HG02885 (cell line): ENCODE measurements at regions not wholly inside any gene's neighbourhood (a gene's known extent, or its start where the extent isn't known, plus 50 kb on each side); places are given as distances from the start of the nearest gene placed in this dataset.

Source experiments
- ATAC-seq: cut with Tn5 transposase; IDR thresholded peaks from one replicate; pipeline ENCODE4 v1.9.1; 2021; ENCODE audit warnings: mild to moderate bottlenecking; ENCODE audit not compliant: unreplicated experiment, poor library complexity

GRCh38 chr15:100780208-100780800 is 99.3 kb upstream of the ALDH1A3 start:
- no peak for ATAC-seq

DNA sequence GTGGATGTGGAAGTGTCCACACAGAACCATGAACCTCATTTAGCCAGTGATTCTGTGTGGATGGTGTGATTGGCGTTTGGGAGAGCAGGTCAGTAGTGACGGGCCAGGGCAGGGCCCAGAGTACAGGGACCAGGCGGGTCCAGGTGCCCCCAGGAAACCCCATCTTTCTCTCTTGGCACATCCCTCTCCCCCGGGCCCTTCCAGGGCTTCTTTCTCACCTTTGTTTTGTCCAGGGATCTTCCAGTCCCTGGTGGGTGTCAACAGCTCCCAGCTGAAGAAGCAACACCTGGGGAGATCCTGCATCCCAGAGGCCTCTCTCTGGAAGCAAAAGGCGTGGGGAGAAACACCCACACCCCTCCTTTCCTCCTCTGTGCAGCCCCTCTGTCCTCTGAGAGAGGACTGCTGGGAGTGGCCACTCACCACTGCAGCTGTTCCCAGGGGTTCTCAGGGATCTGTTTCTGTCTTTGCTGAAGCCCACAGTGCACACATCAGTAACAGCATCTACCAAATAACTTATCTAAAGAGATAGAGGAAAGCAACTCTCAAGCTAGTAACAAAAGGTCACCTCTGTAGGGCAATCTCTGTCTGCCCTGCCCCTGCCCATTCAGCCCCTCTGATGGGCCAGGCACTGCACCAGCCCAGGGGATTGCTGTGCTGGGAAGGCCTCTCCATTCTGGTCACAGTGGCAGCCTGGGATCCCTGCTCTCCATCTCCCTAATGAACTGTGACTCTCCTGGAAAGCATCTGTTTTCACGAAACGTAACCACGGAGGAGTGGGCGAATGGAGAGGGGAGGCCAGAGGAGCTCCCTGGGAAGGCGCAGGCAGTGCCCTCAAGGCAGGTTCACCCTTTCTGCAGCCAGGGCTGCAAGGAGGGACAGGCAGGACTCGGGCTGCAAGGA is 98.3 kb upstream of the ALDH1A3 start:
- no peak for ATAC-seq

DNA sequence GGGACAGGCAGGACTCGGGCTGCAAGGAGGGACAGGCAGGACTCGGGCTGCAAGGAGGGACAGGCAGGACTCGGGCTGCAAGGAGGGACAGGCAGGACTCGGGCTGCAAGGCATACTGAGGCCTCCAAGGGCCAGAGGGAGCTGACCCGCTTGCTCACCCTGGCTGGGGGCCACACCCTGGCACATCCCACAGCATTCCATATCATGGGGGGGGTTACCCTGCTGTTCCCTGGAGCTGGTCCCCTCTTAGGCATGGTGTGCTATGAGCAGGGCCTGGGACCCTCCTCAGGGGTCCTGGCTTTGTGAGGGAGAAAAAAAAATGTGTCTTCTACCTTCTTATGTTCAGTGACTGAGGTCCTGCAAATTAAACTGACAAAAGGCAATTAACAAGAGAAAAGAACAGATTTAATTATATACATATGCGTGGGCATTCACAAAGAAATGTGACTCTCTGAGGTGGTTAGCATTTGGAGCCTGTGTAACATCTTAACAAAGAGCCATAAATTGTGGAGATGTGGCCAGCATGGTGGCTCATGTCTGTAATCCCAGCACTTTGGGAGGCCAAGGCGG is 97.6 kb upstream of the ALDH1A3 start:
- no peak for ATAC-seq

DNA sequence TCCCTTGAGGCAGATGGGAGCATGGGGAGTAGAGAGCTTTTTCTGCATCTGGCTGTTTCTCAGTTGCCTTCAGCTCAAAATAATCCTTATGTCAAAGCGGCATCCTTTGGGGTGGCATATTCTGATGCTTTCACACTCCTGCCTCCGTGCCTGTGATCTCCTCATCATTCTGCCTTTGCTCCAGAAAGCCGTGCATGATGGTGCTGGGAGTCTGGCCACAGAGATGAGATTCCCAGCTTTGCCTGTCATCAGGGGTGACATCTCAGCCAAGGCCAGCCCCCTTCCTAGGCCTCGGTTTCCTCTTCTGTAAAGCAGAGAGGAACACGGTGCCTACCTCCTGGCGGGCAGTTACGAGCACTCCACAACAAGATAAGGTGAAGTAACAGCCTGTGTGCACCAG is 96.3 kb upstream of the ALDH1A3 start:
- ATAC-seq, result no peak

DNA sequence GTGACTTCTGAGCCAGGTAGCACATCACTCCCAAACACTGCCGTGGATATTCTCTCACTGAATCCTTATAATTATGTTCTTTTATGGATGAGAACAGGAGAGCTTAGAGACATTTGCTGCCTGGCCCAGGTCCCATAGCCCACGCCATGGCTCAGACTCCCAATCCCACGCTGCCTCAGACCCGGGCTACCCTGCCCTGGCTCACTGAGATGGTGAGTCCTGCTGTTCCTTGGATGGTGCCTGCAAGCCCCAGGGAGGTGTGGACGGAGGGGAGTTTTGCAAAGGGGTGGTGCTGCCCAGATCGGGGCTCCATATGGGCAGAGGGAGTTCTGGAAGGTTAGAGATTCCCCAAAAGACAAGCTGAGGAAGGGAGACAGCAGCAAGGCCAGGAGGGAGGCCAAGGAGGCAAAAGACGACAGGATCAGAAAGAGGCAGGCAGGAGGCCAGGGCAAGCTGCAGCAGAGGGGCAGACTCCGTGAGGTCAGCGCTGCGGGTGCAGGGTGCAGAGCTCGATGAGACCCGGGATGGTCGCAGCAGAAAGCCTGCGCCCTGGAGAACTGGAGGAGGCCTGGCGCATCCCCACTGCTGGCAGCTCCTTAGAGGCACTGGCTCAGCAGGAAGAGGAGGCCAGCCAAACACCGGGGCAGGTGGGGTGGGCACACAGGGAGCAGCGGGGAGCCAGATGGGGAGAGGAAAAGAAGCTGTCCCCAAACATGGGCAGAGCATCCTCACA is 95.7 kb upstream of the ALDH1A3 start:
- no peak for ATAC-seq

DNA sequence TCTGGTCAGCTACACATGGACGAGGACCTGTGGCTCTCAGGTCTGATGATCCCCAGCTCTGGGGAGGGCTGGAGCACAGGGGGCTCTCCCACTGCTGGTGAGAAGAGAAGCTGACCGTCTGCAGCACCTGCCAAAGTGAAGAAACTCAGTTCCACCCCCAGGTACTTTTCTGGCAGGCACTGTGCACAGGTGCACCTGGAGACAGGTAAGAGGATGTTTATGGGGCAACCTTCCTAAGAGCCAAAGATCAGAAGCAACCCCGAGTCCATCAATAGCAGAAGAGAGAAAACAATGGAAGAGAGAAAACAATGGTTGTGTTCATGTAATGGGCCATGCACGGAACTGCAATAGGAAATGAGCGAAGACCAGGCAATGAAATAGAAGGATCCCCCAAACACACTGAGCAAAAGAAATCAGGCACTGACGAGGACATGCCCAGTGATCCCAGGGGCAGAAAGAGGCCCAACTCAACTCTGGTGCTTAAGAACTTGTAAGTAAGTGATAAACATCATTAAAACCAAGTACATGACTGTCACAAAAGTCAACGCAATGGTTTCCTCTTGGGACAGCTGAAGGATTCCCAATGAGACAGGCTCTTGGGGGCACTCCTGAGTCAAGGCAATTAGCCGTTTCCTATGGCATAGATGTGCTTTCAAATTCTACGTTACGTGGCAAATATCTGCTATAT is 95.0 kb upstream of the ALDH1A3 start:
- no peak for ATAC-seq

DNA sequence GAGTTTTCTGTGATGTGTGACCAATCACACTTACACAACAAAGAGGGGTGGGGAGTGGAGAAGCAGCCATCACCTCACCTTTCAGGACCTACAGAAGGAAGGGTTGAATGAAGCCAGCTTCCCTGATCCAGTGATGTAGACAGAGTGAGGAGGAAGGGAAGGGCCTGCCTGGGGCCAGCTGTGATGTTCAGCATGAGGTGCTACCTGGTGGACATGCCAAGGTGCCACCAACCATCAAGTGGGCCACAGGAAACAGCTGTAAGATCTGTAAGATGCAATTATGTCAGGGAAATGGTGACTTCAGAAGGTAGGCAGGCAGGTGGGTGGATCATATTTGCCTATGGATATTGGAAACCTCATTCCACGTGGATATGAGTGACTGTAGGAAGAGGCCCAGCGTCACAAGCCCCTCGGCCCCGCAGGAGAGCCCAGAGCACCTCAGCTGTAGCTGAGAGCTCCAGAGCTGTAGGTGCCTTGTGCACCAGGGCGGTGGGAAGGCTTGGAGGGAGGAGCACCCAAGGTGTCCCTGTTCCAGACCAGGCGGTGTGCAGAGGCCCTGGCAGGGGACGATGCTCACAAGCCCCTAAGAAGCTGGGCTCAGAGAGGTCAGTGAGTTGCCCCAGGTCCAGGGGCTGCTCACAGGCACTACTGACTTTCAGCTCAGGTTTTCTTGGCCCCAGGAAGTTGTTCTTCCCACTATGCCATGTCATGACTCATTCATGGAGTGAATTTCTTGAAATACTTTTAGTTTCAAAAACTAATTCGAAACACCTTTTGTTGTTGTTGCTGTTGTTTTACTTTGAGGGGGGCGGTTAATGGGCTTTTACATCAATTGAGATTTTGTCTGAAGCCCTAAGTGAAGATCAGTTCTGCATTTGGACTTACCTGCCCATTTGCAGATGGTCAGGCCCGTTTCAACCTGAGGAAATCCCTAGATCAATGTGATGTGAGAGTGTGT is 94.2 kb upstream of the ALDH1A3 start:
- ATAC-seq, result peak; percentile 39

- ATAC-seq, result no peak
Observed at GRCh38 chr15:100786139-100786531, 93.5 kb upstream of the ALDH1A3 start.

DNA sequence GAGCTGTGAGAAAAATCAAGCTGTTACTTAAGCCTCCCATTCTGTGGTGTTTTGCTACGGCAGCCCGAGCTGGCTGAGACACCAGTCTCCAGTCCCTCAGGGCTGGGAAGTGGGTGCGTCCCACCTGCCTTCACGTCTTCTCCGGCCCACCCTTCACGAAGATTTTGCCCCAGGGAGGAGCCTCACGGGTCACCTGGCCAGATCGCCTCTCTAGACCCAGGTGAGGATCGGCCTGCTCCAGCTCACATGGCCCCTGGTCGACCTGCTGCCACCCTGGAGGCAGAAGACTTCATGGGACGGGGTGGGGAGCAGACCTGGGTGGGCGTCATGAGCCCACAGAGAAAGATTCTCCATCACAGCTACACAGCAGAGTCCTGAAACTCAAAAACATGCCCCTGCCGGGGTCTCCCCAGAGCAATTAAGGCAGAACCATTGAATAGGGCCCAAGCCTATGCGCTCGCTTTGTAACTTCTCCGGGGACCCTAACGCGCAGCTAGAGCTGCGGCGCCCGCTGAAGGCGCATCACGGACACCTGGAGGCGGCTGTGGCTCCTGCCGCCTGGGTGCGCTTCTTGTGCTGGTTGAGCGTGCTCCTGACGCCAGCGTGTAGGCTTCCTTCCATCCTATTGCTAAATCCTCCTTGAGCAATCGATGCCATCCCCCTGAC is 92.6 kb upstream of the ALDH1A3 start:
- no peak for ATAC-seq

DNA sequence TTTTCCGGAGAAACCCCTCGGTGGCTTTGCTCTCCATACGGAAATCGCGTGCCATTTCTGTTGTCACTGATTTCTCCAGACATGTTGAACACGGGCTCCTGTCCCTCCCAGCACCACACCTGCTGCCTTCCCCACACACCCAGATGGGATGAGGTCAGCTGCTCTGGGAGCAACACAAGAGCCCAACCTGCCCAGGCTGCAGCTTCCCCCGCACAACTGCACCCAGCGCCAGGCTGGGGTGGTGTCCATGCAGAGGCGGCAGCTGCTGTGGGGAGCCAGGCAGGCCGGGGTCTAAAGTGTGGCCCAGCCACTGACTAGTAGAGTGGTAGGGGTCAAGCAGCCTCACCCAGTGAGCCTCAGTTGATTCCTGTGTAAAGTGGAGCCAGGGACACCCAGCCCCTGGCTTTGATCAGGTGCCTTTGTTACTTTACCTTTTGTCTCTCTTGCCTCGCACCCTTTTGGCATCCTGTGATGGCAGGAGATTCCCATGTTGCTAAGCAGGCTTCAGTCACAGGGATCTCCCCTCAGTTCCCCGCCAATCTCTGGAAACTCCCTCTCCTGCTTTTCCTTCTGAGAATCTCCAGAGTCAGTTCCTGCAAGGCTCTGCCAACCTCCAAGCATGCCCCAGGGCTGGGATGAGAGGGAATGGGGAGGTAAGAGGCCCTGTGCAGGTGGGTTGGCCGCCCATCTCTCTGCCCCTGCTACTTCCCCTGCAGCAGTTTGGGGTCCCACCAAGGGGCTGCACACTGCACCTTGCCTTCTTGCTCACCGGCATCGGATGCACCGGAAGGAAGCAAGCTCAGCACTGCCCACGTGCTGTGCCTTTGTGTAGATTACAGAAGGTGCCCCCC is 91.8 kb upstream of the ALDH1A3 start:
- no peak for ATAC-seq

- ATAC-seq, result no peak
Observed at GRCh38 chr15:100788418-100789105, 91.1 kb upstream of the ALDH1A3 start.

- ATAC-seq, result no peak
Observed at GRCh38 chr15:100790786-100791265, 88.8 kb upstream of the ALDH1A3 start.

DNA sequence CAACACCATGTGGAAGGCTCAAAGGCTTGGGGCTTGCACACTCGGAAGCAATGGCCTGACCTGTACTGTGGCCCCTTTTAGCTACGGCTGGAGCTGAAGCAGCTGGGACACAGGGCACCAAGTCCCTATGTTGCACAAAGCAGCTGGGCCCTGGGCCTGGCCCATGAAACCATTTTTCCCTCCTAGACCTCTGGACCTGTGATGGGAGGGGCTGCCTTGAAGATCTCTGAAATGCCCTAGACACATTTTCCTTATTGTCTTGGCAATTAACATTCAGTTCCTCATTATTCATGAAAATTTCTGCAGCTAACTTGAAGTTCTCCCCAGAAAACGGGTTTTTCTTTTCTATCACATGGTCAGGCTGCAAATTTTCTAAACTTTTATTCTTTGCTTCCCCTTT is 85.6 kb upstream of the ALDH1A3 start:
- no peak for ATAC-seq

DNA sequence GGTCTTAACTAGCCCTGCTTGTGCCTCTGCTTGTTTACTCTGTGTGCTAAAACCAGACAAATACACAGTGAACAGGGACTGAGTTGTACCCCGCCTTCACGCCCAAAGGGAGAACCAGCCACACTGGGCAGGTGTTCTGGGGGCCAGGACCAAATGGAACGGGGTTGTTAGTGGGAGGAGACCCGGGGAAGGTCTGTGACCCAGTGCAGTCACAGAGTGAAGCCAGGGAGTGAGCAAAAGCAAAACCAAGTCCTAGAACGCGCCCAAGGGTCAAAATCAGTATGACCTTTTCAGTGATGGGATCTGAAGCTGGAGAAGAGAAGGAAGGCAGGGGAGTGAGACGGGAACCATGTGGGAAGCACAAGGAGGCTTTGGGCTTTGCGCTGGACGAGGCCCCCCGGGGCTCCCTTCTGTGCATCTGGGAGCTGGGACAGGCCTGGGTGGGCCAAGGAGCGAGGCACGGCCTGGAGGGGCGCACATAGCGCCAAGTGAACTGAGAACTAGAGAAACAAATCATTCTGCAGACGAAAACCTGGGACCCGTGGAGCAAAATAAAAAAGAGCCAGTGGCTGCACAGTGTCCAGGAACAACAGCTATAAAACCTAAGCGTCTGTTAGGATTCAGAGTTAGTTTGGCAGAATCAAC is 78.3 kb upstream of the ALDH1A3 start:
- ATAC-seq, result no peak

DNA sequence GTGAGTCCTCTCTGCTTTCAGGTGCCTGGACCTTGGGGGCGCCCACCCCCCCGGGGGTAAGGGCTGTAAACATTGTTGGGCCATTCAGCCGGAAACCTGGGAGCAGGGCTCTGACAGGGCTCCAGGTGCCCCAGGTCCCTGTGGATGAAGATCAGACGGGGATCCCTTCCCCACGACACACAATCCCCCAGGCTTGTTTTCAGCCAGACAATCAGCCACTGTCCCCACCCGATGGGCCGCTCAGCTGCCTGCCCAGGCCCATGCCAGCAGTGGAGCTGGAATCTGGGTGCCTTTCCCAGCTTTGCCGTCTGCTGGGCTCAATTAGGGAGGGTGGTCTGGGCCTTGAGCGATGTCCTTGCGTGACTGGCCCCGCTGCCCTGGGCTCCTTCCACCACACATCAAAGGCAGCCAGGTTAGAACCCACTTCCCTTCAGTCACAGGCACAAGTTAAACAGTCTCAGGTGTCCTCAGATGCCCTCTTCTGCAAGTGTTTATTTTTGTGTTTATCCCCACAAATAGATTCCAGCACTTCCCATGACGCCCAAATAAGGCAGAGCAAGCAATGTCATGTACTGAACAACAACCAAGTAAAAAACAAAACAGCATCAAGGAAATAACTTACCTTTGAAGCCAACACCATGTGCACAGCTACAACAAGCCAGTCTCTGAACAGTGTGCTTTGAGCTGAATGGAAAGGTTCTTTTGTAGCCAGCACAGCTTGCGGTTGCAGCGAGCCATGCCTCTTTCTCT is 77.0 kb upstream of the ALDH1A3 start:
- no peak for ATAC-seq

- no peak for ATAC-seq
Observed at GRCh38 chr15:100803171-100803440, 76.5 kb upstream of the ALDH1A3 start.
